Psoas muscle (tissue), 7 donors: ENCODE measurements at regions not wholly inside any gene's neighbourhood (a gene's known extent, or its start where the extent isn't known, plus 50 kb on each side); places are given as distances from the start of the nearest gene placed in this dataset.

ENCODE experiments used
- ATAC-seq, 4 donors: fragments of 200-7000 bp; cut with Tn5 transposase; one replicate each; pipeline ENCODE4 v1.9.1; 2020; ENCODE audit warnings: moderate library complexity in 3 of 4, mild to moderate bottlenecking in 2 of 4
- DNase-seq, 2 donors: peaks; one replicate each; pipeline ENCODE4 v3.0.0-alpha.2; 2020
- H3K27ac ChIP-seq: fragments of 200-600 bp; one replicate; pipeline ENCODE4 v1.8.0; 2022
- H3K27me3 ChIP-seq, 3 donors: fragments of 200-600 bp in 1 of 3; one replicate each; pipeline versions ENCODE4 v1.6.1 to v1.8.0; 2013 to 2022; ENCODE audit warnings: low read length in 2 of 3, mild to moderate bottlenecking in 2 of 3, moderate library complexity in 1 of 3; ENCODE audit not compliant: insufficient read depth in 3 of 3
- H3K36me3 ChIP-seq, 2 donors: fragments of 200-600 bp in 1 of 2; one replicate each; pipeline versions ENCODE4 v1.6.1 to v1.8.0; 2013 to 2022; ENCODE audit warnings: low read depth in 1 of 2, mild to moderate bottlenecking in 1 of 2, moderate library complexity in 1 of 2; ENCODE audit not compliant: insufficient read depth in 1 of 2
- H3K4me1 ChIP-seq: fragments of 200-600 bp; one replicate; pipeline ENCODE4 v1.8.0; 2022
- H3K4me3 ChIP-seq: fragments of 200-600 bp; one replicate; pipeline ENCODE4 v1.8.0; 2022; ENCODE audit warnings: mild to moderate bottlenecking
- H3K9me3 ChIP-seq: fragments of 200-600 bp; one replicate; pipeline ENCODE4 v1.8.0; 2022
- WGBS, 3 donors: extraction: QIAGEN DNeasy Blood & Tissue Kit; methylation state at CpG; one replicate each; pipeline versions ENCODE4 v1.1.6 to v1.1.7; 2013; 5-methylcytosine and 5-hydroxymethylcytosine counted together
- intact Hi-C, 2 donors: fragments of 100-400 bp; cut with DNase I; formaldehyde crosslinking; loops; one replicate each; pipeline versions ENCODE4 v1.11.0 to v1.14.2; 2022
- TF ChIP-seq, protein P1 (sequence below): fragments of 200-600 bp; IDR thresholded peaks from one replicate; pipeline ENCODE4 v1.8.0; 2022; ENCODE audit warnings: antibody characterized with exemption
- donor health status: healthy with polysubstance abuse.
- donor health status: DM: no; HTN: no; CAD: no; lungs with moderate emphysema.
- donor health status: Bipolar disorder and iron deficiency.
- donor health status: healthy.
- donor health status: DM: yes; HTN: yes; CAD: no.
- donor health status: DM: no; HTN: no; CAD: no.
- donor health status: DM: yes; HTN: yes; CAD: no.

DNA sequence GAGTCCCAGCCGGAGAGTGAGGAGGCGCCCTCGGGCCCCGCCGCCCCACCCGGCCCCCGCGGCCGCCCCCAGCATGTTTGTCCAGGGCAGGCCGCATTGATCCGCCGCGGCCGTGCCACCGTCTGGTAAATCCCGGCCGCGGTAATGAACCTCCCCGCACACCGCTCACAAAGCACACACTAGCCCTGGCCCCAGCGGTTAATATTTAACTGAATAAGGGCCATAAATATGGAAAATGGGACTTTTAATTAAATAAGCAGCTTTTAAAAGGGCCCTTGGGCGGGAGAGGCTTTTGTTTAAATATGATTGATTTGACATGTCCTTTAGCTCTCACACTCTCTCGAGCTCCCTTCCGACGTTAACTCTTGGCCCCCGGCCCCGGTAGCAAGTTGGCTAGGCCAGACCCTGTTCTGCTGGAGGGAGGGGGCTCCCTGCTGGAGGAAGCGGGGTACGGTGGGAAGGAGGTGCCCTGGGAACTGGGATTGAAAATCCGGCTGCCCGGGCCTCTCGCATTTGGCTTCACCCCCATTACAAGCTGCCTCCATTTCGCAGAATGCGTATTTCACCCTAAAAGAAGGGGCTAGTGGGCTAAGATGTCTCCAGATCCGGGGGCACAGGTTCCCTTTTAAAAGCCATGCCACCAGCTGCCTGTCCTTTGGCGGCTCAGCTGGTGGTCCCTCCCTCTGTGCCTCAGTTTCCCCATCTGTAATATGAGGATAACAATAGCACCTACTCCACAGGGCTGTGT is 199.8 kb downstream of the RBM19 start:
- WGBS, 3 donors: 58 to 65% (median 60%) methylated on average over 36 of the region's 36 CpGs
- intact Hi-C loops: no loop called here
- H3K4me1 ChIP-seq: no peaks in the 10 kb centered on the region
- DNase-seq: no peak
- H3K27ac ChIP-seq: no peak overlapping the region
- no peak for ATAC-seq
- H3K27me3 ChIP-seq: peaks cover 0 to 42% (median 8%) of the 10 kb centered on the region in 3 donors
- TF ChIP-seq, protein P1, sequence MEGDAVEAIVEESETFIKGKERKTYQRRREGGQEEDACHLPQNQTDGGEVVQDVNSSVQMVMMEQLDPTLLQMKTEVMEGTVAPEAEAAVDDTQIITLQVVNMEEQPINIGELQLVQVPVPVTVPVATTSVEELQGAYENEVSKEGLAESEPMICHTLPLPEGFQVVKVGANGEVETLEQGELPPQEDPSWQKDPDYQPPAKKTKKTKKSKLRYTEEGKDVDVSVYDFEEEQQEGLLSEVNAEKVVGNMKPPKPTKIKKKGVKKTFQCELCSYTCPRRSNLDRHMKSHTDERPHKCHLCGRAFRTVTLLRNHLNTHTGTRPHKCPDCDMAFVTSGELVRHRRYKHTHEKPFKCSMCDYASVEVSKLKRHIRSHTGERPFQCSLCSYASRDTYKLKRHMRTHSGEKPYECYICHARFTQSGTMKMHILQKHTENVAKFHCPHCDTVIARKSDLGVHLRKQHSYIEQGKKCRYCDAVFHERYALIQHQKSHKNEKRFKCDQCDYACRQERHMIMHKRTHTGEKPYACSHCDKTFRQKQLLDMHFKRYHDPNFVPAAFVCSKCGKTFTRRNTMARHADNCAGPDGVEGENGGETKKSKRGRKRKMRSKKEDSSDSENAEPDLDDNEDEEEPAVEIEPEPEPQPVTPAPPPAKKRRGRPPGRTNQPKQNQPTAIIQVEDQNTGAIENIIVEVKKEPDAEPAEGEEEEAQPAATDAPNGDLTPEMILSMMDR: no peak
- H3K4me3 ChIP-seq: no peak overlapping the region
- no peaks in the 10 kb centered on the region for H3K9me3 ChIP-seq
- H3K36me3 ChIP-seq: no peaks in the 10 kb centered on the region

DNA sequence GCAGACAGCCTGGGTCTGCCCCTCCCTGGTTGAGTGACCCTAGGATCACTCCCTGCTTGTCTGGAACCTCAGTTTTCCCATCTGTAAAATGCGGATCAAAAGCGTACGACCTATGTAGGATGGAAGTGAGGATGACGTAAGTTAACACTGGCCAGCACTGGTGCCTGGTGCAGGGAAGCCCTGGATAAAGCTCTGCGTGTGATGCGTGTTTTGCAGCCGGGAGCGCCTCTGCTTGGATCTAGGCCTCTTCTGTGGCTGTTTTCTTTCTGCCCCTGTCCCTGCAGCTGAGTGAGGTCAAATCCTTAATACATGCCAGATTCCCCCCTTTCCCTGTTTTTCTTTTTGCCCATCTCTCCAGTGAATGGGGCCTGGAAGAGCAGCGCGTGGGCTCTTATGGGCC is 201.5 kb downstream of the RBM19 start:
- ATAC-seq (no peak), DNase-seq (no peak)
- intact Hi-C loops: no loop called here
- Histone ChIP-seq H3K4me3 (no peak overlapping the region), H3K27ac (no peak overlapping the region), H3K27me3 (peaks cover 0 to 43% (median 10%) of the 10 kb centered on the region in 3 donors), H3K4me1 (no peaks in the 10 kb centered on the region), H3K9me3 (no peaks in the 10 kb centered on the region), H3K36me3 (no peaks in the 10 kb centered on the region)
- TF ChIP-seq, protein P1: no peak
- 74 to 82% (median 80%) methylated on average over 10 of the region's 10 CpGs for WGBS, 3 donors

DNA sequence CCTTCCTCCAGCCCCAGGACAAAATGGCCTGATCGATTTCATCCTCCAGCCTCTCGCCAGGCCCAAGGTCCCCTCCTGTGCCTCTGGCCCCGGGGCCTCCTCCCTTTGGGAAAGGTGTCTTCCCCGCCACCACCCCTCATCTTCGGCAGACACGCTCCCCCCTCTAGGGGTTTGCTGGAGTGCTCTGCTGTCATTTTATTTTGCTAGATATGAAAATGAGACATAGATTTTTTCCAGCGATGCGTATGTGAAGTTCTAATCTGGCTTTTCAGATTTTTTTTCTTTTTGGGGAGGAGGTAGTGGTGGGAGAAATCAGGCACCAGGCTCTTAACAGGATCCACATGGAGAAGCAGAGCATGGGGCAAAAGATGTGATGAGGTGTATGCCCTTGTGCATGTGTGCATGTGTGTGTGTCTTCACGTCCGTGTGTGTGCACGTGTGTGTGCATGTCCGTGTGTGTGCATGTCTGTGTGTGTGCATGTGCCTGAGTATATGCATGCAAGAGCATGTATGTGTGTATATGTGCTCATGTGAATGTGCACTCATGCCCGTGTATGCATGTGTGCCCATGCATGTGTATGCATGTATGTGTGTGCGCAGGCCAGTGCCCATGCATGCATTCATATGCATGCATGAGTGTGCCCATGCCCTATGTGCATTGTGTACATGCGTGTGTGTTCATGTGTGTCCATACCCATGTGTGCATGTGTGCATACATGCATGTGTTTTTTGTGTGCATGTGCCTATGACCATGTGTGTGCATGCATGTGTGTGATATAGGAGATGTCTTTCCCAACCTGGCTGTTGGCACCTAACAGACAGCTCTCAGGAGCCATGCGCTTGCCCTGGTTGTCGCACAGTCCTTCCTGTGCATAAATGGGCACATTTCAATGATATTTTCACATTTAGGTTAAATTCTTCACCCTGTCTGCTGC is 203.0 kb downstream of the RBM19 start:
- WGBS, 3 donors: 56 to 60% (median 57%) methylated on average over 17 of the region's 17 CpGs
- H3K4me3 ChIP-seq: no peak overlapping the region
- peaks cover 0 to 44% (median 14%) of the 10 kb centered on the region in 3 donors for H3K27me3 ChIP-seq
- intact Hi-C loops: no loop called here
- H3K9me3 ChIP-seq: no peaks in the 10 kb centered on the region
- ATAC-seq (no peak), DNase-seq (no peak)
- TF ChIP-seq, protein P1: no peak
- H3K4me1 ChIP-seq: no peaks in the 10 kb centered on the region
- no peaks in the 10 kb centered on the region for H3K36me3 ChIP-seq
- H3K27ac ChIP-seq: no peak overlapping the region

DNA sequence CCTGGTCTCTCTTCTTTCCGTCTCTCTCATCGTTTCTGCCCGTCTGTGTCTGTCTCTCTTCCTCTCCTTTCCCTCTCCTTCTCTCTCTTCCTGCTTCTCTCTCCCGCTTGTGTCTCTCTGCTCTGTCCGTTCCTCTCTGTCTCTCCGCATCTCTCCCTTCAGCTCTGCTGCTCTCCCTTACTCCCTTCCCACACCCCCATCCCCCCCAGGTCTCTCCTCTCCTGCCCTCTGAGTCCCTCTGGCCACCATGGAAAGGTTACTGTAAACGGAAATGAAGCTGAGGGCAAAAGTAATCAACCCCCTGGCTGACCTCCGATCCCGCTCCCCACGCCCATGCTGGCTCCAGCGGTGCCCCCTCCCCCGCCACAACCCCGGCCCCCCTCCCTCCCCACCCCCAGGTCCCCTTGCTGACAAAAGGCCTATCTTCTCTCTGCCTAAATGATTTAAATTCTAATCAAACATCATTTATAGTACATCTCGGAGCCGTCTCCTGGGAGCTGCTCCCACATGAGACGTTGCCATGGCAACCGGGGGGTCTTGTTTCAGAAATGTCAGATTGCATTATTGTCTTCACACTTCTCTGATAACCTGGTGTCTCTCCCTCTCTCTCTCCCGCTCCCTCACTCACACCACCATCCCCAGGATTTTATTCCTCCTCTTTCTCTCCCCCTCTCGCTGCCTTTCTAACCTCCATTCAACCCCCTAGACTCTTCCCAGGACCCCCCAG is 203.8 kb downstream of the RBM19 start:
- DNase-seq: no peak
- ATAC-seq: no peak
- Histone ChIP-seq H3K27me3 (peaks cover 0 to 38% (median 14%) of the 10 kb centered on the region in 3 donors), H3K4me3 (no peak overlapping the region), H3K9me3 (no peaks in the 10 kb centered on the region), H3K27ac (no peak overlapping the region), H3K4me1 (no peaks in the 10 kb centered on the region), H3K36me3 (no peaks in the 10 kb centered on the region)
- 9 to 17% (median 11%) methylated on average over 19 of the region's 19 CpGs for WGBS, 3 donors
- TF ChIP-seq, protein P1: no peak
- intact Hi-C loops: no loop called here
